ENCODE measurements at regions not wholly inside any gene's neighbourhood (a gene's known extent, or its start where the extent isn't known, plus 50 kb on each side); places are given as distances from the start of the nearest gene placed in this dataset.

DNA sequence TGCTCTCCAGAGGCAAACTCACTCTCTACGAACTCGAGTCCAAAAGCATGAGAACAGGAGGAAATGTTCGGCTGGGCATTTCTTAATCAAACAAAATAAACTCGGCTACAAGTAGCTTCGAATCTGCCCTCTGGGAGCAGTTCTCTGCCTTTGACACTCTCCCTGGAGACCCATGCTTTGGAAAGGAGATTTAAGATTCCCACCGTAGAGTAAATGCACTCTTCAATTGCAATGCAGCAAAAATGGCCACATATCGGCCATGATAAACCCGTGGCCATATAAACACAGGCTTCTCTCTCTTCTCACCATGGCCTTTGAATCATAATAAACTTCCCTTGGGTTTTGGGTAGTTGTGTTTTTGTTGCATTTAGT lies 215.4 kb downstream of the TOMM20 start:
- TF ChIP-seq, protein P1, sequence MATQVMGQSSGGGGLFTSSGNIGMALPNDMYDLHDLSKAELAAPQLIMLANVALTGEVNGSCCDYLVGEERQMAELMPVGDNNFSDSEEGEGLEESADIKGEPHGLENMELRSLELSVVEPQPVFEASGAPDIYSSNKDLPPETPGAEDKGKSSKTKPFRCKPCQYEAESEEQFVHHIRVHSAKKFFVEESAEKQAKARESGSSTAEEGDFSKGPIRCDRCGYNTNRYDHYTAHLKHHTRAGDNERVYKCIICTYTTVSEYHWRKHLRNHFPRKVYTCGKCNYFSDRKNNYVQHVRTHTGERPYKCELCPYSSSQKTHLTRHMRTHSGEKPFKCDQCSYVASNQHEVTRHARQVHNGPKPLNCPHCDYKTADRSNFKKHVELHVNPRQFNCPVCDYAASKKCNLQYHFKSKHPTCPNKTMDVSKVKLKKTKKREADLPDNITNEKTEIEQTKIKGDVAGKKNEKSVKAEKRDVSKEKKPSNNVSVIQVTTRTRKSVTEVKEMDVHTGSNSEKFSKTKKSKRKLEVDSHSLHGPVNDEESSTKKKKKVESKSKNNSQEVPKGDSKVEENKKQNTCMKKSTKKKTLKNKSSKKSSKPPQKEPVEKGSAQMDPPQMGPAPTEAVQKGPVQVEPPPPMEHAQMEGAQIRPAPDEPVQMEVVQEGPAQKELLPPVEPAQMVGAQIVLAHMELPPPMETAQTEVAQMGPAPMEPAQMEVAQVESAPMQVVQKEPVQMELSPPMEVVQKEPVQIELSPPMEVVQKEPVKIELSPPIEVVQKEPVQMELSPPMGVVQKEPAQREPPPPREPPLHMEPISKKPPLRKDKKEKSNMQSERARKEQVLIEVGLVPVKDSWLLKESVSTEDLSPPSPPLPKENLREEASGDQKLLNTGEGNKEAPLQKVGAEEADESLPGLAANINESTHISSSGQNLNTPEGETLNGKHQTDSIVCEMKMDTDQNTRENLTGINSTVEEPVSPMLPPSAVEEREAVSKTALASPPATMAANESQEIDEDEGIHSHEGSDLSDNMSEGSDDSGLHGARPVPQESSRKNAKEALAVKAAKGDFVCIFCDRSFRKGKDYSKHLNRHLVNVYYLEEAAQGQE (IDR thresholded peaks at IDR 0.05; ENCODE audit: insufficient read depth in 1 of 2, low read depth in 2 of 2, low read length in 1 of 2), result no peak
- TF ChIP-seq, protein P2, sequence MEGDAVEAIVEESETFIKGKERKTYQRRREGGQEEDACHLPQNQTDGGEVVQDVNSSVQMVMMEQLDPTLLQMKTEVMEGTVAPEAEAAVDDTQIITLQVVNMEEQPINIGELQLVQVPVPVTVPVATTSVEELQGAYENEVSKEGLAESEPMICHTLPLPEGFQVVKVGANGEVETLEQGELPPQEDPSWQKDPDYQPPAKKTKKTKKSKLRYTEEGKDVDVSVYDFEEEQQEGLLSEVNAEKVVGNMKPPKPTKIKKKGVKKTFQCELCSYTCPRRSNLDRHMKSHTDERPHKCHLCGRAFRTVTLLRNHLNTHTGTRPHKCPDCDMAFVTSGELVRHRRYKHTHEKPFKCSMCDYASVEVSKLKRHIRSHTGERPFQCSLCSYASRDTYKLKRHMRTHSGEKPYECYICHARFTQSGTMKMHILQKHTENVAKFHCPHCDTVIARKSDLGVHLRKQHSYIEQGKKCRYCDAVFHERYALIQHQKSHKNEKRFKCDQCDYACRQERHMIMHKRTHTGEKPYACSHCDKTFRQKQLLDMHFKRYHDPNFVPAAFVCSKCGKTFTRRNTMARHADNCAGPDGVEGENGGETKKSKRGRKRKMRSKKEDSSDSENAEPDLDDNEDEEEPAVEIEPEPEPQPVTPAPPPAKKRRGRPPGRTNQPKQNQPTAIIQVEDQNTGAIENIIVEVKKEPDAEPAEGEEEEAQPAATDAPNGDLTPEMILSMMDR (IDR thresholded peaks at IDR 0.05), result no peak
- no peak for TF ChIP-seq POLR2AphosphoS5 (IDR thresholded peaks at IDR 0.05; ENCODE audit: low read depth, low read length)

Data from Panc1 (cell line).